A673 (cell line): ENCODE measurements at regions not wholly inside any gene's neighbourhood (a gene's known extent, or its start where the extent isn't known, plus 50 kb on each side); places are given as distances from the start of the nearest gene placed in this dataset.

Experiments
- EZH2 ChIP-seq: fragments of 200-600 bp; sonication (generic); IDR thresholded peaks from 2 replicates; pipeline ENCODE4 v1.6.1; 2017; ENCODE audit warnings: borderline replicate concordance, low read depth, mild to moderate bottlenecking, mixed read lengths, antibody characterized with exemption, low read length; ENCODE audit not compliant: poor library complexity, severe bottlenecking
- TF ChIP-seq, protein P1 (sequence below): fragments of 300-800, 200-600 bp; sonication (generic); conservative IDR thresholded peaks from 2 replicates; pipeline ENCODE4 v1.5.1; 2017; ENCODE audit warnings: low read depth, mild to moderate bottlenecking, antibody characterized with exemption, low read length, moderate library complexity, mixed read lengths

DNA sequence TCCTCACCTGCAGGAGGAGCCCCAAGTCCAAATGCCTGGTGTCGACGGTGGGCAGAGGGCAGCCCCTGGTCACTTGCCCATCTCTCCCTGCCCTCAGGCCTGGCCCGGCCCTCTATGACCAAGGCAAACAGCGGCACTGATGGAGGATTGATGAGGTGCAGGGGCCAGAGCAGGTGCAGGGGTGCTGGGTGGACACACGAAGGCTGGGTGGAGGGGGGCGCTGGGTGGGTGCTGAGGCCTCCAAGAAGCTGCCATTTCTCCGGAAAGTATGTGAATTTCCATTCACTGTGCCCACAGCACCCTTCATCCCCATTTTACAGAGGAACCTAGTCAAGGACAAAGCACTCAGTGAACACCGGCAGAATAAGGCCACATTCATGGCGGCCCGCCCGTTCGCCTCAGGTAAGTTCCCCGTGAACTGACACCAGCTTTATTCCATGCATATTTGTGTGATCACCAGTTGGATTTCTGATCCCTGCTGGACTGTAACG lies 143.8 kb upstream of the PPP1R26 start:
- TF ChIP-seq, protein P1, sequence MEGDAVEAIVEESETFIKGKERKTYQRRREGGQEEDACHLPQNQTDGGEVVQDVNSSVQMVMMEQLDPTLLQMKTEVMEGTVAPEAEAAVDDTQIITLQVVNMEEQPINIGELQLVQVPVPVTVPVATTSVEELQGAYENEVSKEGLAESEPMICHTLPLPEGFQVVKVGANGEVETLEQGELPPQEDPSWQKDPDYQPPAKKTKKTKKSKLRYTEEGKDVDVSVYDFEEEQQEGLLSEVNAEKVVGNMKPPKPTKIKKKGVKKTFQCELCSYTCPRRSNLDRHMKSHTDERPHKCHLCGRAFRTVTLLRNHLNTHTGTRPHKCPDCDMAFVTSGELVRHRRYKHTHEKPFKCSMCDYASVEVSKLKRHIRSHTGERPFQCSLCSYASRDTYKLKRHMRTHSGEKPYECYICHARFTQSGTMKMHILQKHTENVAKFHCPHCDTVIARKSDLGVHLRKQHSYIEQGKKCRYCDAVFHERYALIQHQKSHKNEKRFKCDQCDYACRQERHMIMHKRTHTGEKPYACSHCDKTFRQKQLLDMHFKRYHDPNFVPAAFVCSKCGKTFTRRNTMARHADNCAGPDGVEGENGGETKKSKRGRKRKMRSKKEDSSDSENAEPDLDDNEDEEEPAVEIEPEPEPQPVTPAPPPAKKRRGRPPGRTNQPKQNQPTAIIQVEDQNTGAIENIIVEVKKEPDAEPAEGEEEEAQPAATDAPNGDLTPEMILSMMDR = no peak
- TF ChIP-seq EZH2 = no peak
